T-helper 2 cell treated with Interferon-gamma antibody and Interleukin-4, amounts not matched to agents 100 ng/mL and 5 ng/mL, for 36 hours (primary cell): ENCODE measurements at regions not wholly inside any gene's neighbourhood (a gene's known extent, or its start where the extent isn't known, plus 50 kb on each side); places are given as distances from the start of the nearest gene placed in this dataset.
"Not testable (repeated sequence)": the region's sequence is repeated elsewhere in the genome, so short reads cannot be mapped to it uniquely, and the experiment has no call there.

Source experiments
- intact Hi-C: fragments of 100-400 bp; cut with micrococcal nuclease; formaldehyde crosslinking; loops from one replicate; pipeline ENCODE4 v1.15.1; 2023

DNA sequence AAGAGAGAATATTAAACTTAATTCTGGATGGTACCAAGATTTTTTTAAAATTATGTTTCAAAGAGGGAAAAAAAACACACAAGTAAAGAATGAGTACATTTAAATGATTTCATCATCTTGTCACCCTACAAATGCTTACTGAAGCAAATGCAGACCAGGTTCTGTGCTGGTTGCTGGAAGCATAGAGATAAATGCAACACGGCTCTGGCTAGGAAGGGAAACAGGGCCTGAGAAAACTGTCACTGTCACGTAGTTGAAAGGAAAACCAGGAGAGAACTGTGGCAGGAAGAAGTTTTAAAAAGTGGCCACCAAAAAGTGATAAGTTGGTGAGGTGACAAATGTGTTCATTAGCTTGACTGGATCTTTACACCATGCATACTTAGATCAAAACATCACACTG lies 336.9 kb upstream of the NFIA start:
- intact Hi-C loops = no loop called here

DNA sequence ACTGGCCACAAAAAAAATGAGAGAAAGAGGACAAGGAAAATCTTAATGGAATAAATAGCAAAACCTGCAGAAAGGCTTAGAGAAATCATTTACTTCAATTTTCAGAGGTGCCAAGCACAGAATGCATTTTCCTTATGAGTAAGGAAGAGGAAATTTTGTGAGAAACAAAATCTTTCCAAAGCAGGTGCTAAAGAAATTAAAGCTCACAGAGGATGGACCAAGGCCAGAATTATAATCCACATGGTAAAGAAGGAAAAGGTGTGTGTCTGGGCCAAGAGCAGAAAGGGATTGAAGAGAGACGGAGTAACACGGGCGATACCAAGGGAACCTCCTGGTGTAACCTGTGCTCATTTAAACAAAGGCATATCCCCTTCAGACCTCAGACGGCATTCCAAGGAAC lies 340.0 kb upstream of the NFIA start:
- intact Hi-C loops = no loop called here

DNA sequence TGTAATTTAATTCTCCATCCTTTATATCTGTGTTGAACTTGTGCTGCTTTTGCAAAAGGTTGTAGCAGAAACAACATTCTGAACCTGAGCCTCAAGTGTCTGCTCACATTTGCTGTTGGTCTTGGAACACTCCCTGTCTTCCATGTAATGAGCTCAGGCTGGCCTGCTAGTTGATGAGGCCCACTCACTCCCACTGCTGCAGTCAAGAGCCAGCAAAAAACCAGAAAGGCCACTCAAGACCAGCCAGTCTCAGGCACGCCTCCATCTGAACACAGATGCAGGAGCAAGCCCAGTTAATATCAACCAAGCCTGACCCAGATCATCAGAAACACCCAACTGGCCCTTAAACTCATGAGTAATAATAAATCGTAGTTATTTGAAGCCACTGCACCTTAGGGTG lies 342.2 kb upstream of the NFIA start:
- intact Hi-C loops = no loop called here

DNA sequence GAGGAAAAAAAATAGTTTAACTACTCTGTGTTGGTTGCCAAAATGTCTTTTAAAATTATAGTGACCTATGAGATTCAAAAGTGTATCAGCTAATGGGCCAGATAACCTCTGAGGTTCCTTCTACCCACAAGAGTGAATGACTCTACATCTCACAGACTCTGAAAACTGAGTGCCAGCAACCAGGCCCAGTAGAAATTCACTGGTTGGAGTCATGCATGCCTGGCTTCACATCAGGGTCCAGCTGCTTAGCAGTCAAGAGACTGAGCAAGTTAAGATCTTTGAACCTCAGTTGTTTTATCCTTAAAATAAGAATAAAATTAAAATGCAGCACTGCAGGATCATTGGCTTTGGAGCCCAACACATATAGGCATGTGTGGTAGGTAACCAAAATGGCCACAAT lies 342.6 kb upstream of the NFIA start:
- intact Hi-C loops = no loop called here

DNA sequence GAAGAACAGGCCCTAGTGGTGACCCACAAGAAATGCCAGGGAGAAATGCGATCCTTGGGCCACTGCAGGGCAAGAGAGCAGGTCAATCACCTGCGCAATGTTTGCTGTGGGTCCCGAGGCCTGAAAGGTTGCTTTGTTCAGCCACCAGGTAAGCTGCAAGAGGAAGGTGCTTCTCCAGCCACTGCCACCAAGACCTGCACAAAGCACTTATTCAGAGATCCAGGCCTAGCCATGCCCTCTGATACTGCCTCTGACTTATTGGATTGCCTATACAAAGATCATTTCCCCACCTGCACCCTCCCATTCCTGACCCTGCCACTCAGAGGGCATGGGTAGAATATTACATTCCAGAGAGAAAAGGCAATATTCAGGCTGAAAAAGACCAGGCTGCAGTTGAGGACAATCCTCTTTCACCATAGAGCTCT lies 349.4 kb upstream of the NFIA start:
- intact Hi-C loops = no loop called here

DNA sequence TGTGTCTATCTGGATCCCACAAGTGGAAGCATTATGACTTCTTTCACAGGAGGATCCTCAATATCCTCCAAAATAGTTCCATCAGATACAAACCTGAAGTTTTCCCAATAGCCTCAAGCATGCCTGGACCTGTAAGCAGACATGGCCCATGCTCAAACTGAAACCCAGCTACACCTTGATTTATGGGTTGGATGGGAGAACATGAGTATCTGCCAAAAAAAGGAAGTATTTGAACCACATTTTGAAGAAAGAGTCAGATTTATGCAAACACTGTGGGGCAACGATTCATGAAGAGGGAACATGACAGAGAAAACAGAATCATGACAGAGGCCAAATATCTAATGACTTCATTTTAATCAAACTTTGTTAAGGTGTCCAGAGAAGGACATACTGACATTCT lies 351.0 kb upstream of the NFIA start:
- intact Hi-C loops = no loop called here

DNA sequence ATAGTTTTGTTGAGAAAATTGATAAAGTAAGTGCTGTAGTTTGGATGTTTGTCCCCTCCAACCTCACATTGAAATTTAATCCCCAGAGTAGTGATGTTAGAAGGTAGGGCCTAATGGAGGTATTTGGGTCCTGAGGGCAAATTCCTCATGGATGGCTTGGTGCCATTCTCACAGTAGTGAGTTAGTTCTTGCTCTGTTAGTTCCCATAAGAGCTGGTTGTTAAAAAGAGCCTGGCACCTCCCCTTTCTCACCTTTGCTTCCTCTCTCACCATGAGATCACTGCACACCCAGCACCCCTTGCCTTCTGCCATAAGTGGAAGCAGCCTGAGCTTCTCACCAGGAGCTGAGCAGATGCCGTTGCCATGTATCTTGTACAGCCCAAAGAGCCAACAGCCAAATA lies 354.8 kb upstream of the NFIA start:
- intact Hi-C loops = no loop called here

DNA sequence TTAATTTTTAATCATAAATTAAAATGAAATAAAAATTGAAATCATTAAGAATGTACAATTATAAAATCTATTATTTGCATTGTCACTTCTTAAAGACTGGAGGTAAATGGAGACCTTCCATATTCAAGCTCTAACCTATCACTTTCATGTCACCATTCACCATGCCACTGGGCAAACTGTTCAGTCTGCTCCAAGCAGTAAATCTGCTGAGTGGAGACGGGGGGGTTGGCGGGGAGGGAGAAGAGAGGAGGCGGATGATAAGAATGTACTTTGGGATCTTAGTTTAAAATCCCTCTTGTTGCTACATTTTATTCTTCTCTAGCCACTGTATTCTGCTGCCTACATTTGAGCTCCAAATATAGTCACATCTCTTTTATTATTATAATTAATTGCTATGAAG lies 365.9 kb upstream of the NFIA start:
- intact Hi-C loops = no loop called here

DNA sequence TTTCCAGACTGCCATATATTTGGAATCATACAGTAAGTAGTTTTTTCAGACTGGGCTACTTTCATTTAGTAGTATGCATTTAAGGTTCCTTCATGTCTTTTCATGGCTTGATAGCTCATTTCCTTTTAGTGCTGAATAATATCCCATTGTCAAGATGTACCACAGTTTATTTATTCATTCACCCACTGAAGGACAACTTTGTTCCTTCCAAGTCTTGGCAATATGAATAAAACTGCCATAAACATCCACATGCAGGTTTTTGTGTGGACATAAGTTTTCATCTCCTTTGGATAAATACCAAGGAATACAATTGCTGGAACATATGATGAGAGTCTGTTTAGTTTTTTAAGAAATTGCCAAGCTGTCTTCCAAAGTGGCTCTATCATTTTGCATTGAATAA lies 366.4 kb upstream of the NFIA start:
- intact Hi-C loops = no loop called here

DNA sequence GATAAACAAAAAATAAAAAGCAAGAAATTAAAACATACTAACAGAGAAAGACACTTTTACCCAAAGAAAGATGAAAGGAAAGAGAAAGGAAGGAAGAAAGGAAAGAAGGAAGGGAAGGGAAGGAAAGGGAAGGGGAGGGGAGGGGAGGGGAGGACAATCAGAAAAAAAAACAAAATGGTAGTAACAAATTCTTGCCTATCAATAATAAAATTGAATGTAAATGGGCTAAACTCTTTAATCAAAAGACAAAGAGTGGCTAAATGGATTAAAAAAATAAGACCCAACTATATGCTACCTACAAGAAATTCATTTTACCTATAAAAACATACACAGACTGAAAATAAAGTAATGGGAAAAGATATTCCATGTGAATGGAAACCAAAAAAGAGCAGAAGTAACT lies 372.9 kb upstream of the NFIA start:
- intact Hi-C loops = no loop called here

DNA sequence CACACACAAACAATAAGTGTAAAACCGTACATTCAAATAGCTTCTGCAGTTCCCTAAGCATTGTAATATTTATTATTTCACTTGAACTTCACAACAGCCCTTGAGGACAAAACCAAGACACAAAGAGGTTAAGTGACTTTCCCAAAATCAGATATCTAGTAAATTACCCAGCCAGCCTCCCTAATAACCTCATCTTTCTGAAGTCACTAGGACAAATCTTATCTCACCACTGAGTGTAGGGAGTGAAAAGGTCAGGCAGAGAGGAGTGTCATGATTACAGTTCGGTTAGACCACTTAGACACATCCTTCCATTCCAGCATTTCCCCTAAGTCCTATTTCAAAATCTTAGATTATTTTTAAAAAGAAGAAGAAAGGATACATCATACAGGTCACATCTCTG lies 377.3 kb upstream of the NFIA start:
- intact Hi-C loops = no loop called here

DNA sequence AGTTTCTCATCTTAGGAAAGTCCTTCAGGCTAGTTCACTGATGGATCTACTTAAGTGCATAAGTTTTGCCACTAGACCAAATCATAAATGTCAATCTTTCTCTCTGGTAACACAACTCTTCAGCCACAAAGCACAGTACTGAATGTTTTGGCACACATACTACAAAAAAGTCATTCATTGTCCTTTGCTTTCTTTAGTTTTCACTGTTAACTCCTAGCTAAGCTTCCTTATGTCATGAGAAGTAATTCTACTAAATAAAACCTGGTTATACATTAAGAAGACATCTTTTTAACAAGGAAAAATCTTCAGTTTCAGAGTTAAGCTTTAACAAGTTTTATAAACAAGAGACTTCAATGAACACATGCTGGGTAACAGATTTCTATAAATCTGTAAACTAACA lies 379.2 kb upstream of the NFIA start:
- intact Hi-C loops = no loop called here

DNA sequence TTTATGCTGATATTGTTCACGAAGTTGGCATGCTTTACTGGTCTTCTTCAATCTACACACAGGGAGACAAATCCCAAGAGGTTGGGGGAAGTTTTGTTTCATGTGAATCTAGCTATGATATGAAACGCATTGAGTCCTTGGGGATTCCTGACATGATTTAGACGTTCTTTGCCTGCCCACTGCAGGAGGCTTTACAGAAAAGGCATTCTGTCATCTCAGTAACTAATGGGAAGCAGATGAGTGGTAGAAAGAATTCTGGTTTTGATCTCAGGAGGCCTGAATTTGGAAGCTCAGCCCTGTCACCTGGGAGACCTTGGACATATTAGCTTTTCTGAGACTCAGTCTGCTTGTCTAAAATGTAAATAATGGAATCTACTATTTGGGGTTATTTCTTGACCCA lies 383.0 kb upstream of the NFIA start:
- intact Hi-C loops = no loop called here

DNA sequence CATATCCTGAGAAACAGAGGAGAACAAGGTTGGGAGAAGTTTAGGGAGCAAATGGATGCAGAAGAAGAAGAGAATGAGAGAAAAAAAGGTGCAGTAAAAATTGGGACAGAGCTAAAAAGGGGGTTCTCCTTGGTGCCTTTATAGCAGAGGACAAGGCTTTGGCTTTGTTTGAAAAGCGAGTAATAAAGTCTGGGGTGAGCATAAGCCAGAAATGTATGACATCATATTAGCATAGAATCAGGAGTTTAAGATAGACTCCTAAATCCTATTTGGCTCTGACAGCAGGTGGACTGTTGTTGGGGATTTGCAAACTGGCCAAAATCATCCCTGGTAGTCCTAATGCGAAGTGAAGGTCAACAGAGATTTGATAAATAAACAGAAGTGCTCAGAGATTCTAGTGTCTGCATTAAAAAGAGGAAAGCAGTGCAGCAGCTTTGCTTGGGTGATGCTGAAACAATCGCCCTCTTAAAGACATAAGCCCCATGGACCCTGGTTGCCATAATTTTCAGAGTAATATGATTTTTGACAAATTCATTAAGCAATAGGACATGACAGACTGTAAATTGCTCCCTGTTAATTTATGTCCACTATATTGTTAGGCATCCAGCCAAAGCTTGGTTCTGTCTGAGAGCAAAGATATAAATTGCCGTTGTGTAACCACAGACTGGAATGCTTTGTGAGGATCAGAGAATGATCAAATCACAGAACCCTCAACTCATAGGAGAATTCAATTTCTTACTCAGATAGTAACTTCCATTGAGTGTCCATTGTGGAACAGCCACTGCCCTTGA lies 385.0 kb upstream of the NFIA start:
- intact Hi-C loops = no loop called here

DNA sequence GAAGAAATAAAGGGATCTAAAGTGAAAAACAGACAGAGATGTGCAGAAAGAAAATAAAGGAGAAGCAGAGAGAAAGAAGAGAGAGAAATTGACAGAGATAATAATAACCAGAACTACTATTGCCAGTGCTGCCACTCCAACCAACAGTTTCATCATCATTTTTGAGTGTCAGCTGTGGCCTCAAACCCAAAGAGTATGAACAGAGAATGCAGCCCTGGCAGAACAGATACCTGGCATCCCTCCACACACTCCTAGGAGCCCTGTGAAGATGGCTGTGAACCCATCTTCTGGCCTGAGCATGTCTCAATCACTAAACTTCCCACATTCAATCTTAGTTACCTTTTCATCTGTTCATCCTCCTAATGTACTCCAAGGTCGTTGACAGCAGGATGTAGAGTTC lies 385.8 kb upstream of the NFIA start:
- intact Hi-C loops = no loop called here

DNA sequence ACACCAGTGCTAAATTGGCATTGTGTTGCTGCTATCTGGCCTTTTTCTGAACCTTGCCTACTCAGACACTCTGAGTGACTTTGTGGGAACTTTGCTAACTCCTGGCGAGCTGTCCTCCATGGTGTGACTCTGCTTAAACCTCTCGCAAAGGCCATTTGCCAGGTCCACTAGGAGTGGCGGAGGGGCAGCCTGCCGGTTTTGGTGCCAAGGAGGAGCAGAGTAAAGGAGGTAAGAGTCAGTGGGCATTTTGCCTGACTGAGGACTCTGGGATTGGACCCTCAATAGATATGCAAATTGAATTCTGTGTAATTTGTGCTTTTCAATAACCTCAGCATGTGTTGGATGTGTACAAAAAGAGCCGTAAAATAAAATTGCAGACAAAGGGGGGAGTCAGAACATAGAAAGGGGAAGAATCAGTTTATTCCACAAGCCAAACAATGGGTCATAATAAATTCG lies 386.6 kb upstream of the NFIA start:
- intact Hi-C loops = no loop called here

DNA sequence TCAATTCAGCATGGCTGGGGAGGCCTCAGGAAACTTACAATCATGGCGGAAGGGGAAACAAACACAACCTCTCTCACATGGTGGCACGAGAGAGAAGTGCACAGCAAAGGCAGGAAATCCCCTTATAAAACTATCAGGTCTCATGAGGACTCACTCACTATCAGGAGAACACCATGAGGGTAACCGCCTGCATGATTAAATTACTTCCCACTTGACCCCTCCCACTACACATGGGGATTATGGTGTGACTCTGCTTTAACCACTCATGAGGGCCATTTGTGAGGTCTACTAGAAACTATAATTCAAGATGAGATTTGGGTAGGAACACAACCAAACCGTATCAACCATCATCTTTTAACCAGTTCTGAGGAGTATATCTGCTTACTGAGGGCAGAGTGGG lies 387.4 kb upstream of the NFIA start:
- intact Hi-C loops = no loop called here

DNA sequence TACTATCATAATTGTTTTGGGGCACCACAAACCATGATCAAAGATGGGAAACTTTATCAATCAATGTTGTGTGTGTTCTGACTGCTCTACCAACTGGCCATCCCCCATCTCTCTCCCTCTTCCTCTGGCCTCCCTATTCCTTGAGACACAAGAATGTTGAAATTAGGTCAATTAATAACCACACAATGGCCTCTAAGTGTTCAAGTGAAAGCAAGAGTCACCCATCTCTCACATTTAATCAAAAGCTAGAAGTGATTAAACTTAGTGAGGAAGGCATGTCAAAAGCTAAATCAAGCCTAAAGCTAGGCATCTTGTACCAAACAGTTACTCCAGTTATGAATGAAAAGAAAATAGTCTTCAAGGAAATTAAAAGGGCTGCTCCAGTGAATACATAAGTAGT lies 390.3 kb upstream of the NFIA start:
- intact Hi-C loops = no loop called here

DNA sequence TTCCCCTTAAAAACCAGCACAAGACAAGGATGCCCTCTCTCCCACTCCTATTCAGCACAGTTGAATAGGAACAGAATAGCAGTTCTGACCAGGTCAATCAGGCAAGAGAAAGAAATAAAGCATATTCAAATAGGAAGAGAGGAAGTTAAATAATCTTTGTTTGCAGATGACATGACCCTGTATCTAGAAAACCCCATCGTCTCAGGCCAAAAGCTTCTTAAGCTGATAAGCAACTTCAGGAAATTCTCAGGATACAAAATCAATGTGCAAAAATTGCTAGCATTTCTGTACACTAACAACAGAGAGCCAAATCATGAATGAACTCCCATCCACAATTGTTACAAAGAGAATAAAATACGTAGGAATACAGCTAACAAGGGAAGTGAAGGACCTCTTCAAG lies 394.1 kb upstream of the NFIA start:
- intact Hi-C loops = not testable (repeated sequence)

DNA sequence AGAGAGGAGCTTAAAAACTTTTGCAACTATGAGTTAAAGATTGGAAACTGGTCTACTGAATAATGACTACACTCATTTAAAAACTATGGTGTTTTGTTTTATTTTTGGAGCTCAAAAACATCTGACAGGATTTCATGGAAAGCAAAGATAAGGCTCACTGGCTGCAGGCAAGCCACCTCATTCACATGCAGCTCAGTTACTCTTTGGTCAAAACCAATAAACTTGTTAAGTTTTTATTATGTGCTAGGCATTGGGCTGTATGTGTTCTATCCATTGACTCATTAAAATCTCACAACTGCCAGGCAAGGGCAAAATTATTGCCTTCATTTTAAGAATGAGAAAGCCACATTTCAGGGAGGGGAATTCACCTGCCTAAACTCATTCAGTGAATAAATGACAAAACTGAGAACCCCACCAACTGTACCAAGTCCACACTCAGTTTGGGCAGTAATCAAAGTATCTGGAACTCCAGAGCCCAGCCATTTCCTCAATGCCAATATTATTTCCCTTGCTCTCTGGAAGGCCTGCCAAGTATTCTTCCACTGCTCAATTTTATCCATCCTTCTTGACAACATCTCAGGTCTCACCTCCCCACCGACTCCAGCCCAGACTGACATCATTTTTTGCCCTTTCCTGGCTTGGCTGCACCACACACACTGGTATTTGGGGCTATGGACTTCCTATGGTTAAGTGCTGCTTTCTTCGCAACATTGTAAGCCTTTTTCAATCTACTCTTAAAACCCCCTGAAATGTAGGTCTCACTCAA lies 401.1 kb upstream of the NFIA start:
- intact Hi-C loops = no loop called here

DNA sequence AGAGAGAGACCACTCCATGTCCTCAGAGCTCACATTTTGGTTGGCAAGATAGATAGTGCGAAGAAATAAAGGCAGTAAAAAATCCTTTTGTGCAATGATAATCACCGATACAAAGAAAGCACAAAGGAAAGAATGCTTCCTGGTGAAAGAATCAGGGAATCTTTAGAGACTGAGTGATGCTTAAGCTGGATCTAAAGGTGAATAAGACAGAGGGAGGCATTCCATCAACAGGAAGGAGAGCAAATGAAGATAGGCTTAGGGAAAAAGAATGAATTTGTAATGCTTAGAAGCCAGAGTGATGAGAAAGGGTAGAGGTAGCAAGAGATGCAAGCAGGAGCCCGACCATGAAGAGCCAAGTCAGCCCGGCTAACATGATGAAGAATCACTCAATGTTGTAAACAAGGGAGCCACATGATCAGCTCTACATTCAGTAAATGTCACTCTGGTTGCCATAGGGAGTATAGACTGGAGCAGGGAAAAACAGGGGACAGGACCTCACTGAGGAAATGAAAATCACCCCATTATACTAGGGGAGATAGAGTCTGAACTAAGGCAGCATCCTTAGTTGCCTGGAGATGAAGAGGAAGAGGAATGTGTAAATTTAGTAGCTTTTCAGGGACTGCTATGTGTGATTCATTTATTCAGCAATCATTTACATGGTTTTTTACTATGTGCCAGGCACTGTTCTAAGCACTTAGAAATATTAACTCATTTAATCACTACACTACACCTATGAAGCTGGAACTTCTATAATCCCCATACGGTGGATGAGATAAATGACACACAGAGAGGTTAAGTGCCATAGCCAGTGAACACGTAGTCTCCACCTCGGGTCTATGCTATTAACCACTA lies 402.6 kb upstream of the NFIA start:
- intact Hi-C loops = no loop called here

DNA sequence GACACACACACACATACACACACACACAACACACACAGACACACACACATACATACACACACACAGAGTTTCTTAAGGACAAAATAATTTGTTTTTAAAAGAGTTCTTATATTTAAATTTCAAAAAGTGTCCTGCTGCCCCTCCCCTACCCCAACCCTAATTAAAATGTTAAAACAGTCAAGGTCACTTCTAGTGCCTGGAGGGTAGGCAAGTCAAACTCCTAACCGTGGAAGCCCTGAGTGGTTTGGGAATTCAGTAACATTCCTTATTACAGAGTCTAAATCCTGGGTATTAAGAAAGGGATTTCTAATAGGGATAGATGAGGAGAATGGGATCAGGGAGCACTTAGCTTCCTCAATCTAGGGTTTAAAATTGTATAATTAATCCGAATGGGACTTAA lies 403.6 kb upstream of the NFIA start:
- intact Hi-C loops = no loop called here
